ENCODE measurements at regions not wholly inside any gene's neighbourhood (a gene's known extent, or its start where the extent isn't known, plus 50 kb on each side); places are given as distances from the start of the nearest gene placed in this dataset.

DNA sequence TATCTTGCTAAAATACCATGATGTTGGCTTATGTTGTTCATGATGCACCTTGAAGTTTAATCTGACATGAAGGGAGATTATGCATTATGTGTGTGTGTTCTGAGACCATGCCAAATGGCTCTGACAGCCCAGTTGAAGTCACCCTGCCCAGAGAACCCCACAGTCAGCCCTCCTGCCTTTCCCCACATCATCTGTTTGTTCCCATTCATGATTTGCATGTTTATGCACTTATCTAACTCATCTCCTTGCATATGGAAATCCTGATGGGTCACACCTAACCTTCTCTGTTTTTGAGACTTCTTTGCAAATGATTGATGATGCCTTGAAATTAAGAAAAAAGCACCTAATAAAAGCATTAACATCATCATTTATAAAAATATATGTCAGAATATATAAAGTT, 752.2 kb downstream of the GALR1 start:
- Histone ChIP-seq H3K9ac (ENCODE audit: insufficient read depth, low read length) (no peak overlapping the region), H3K4me1 (ENCODE audit: control insufficient read depth, extremely low read depth, insufficient read depth, low read length) (no peaks in the 10 kb centered on the region), H3K36me3 (ENCODE audit: control insufficient read depth, insufficient read depth, low read length) (no peaks in the 10 kb centered on the region), H4K20me1 (ENCODE audit: control insufficient read depth, extremely low read depth, insufficient read depth, low read length) (no peaks in the 10 kb centered on the region), H3K27me3 (ENCODE audit: control insufficient read depth, insufficient read depth, low read length) (no peaks in the 10 kb centered on the region), H2AFZ (ENCODE audit: low read length) (no peak overlapping the region), H3K4me2 (ENCODE audit: extremely low read depth, insufficient read depth, low read length) (no peak overlapping the region), H3K9me3 (ENCODE audit: control insufficient read depth, insufficient read depth, low read depth, low read length) (no peaks in the 10 kb centered on the region), H3K27ac (ENCODE audit: insufficient read depth, low read length) (no peak overlapping the region), H3K4me3 (replicated peaks in 1 of 4; ENCODE audit: control extremely low read depth in 1 of 4, insufficient read depth in 1 of 4, low read depth in 3 of 4, low read length in 4 of 4) (no peak overlapping the region), H3K79me2 (ENCODE audit: control insufficient read depth, insufficient read depth, low read length) (no peaks in the 10 kb centered on the region)
- DNase-seq (ENCODE audit: low read depth in 2 of 2) = no peak
- TF ChIP-seq, protein P1, sequence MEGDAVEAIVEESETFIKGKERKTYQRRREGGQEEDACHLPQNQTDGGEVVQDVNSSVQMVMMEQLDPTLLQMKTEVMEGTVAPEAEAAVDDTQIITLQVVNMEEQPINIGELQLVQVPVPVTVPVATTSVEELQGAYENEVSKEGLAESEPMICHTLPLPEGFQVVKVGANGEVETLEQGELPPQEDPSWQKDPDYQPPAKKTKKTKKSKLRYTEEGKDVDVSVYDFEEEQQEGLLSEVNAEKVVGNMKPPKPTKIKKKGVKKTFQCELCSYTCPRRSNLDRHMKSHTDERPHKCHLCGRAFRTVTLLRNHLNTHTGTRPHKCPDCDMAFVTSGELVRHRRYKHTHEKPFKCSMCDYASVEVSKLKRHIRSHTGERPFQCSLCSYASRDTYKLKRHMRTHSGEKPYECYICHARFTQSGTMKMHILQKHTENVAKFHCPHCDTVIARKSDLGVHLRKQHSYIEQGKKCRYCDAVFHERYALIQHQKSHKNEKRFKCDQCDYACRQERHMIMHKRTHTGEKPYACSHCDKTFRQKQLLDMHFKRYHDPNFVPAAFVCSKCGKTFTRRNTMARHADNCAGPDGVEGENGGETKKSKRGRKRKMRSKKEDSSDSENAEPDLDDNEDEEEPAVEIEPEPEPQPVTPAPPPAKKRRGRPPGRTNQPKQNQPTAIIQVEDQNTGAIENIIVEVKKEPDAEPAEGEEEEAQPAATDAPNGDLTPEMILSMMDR (conservative IDR thresholded peaks at IDR 0.05 in 1 of 2, IDR thresholded peaks at IDR 0.05 in 1 of 2; ENCODE audit: low read depth in 1 of 2, low read length in 2 of 2) = no peak
- no peak for TF ChIP-seq EZH2 (IDR thresholded peaks at IDR 0.05; ENCODE audit: low read length, missing control alignments)

- no peaks in the 10 kb centered on the region for H3K27me3 ChIP-seq (ENCODE audit: control insufficient read depth, insufficient read depth, low read length)
- DNase-seq (ENCODE audit: low read depth in 2 of 2) = no peak
- no peak overlapping the region for H2AFZ ChIP-seq (ENCODE audit: low read length)
- no peaks in the 10 kb centered on the region for H3K79me2 ChIP-seq (ENCODE audit: control insufficient read depth, insufficient read depth, low read length)
- TF ChIP-seq, protein P1 (conservative IDR thresholded peaks at IDR 0.05 in 1 of 2, IDR thresholded peaks at IDR 0.05 in 1 of 2; ENCODE audit: low read depth in 1 of 2, low read length in 2 of 2) = no peak
- no peak for TF ChIP-seq EZH2 (IDR thresholded peaks at IDR 0.05; ENCODE audit: low read length, missing control alignments)
- no peak overlapping the region for H3K9ac ChIP-seq (ENCODE audit: insufficient read depth, low read length)
- H3K9me3 ChIP-seq (ENCODE audit: control insufficient read depth, insufficient read depth, low read depth, low read length) = peaks cover 2% of the 10 kb centered on the region
- no peaks in the 10 kb centered on the region for H3K36me3 ChIP-seq (ENCODE audit: control insufficient read depth, insufficient read depth, low read length)
- no peaks in the 10 kb centered on the region for H3K4me1 ChIP-seq (ENCODE audit: control insufficient read depth, extremely low read depth, insufficient read depth, low read length)
- H4K20me1 ChIP-seq (ENCODE audit: control insufficient read depth, extremely low read depth, insufficient read depth, low read length) = no peaks in the 10 kb centered on the region
- H3K27ac ChIP-seq (ENCODE audit: insufficient read depth, low read length) = no peak overlapping the region
- H3K4me3 ChIP-seq (replicated peaks in 1 of 4; ENCODE audit: control extremely low read depth in 1 of 4, insufficient read depth in 1 of 4, low read depth in 3 of 4, low read length in 4 of 4) = no peak overlapping the region
- H3K4me2 ChIP-seq (ENCODE audit: extremely low read depth, insufficient read depth, low read length) = no peak overlapping the region
Observed at GRCh38 chr18:78006006-78006773, 756.5 kb downstream of the GALR1 start.

DNA sequence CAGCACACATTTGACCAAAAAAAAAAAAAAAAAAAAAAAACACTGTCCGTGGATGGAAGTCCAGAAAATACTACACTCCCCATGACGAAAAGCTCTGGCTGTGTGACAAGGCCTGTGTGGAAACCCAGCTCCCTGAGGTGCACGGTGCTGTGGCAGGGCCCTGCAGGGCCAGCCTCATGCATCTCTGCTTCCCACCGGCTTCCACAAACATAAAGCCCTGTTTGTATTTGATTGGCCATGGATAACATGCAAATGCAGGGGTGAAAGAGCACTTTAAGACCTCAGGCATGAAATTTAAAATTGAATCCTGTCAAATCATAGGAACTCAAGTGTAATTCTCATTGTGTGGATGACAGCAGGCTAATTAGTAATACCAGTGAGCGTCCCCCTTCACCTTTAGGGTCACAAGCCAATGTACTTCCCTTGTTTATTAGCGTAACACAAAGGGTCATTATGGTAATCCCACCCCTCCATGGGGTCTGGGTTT, 757.2 kb downstream of the GALR1 start:
- TF ChIP-seq, protein P1 (conservative IDR thresholded peaks at IDR 0.05 in 1 of 2, IDR thresholded peaks at IDR 0.05 in 1 of 2; ENCODE audit: low read depth in 1 of 2, low read length in 2 of 2) = no peak
- no peak for TF ChIP-seq EZH2 (IDR thresholded peaks at IDR 0.05; ENCODE audit: low read length, missing control alignments)
- no peak overlapping the region for H3K4me2 ChIP-seq (ENCODE audit: extremely low read depth, insufficient read depth, low read length)
- H3K27me3 ChIP-seq (ENCODE audit: control insufficient read depth, insufficient read depth, low read length) = no peaks in the 10 kb centered on the region
- no peak overlapping the region for H3K27ac ChIP-seq (ENCODE audit: insufficient read depth, low read length)
- H3K9ac ChIP-seq (ENCODE audit: insufficient read depth, low read length) = no peak overlapping the region
- no peak for DNase-seq (ENCODE audit: low read depth in 2 of 2)
- peaks cover 2% of the 10 kb centered on the region for H3K9me3 ChIP-seq (ENCODE audit: control insufficient read depth, insufficient read depth, low read depth, low read length)
- no peak overlapping the region for H2AFZ ChIP-seq (ENCODE audit: low read length)
- no peaks in the 10 kb centered on the region for H3K79me2 ChIP-seq (ENCODE audit: control insufficient read depth, insufficient read depth, low read length)
- no peaks in the 10 kb centered on the region for H4K20me1 ChIP-seq (ENCODE audit: control insufficient read depth, extremely low read depth, insufficient read depth, low read length)
- H3K4me3 ChIP-seq (replicated peaks in 1 of 4; ENCODE audit: control extremely low read depth in 1 of 4, insufficient read depth in 1 of 4, low read depth in 3 of 4, low read length in 4 of 4) = no peak overlapping the region
- H3K36me3 ChIP-seq (ENCODE audit: control insufficient read depth, insufficient read depth, low read length) = no peaks in the 10 kb centered on the region
- H3K4me1 ChIP-seq (ENCODE audit: control insufficient read depth, extremely low read depth, insufficient read depth, low read length) = no peaks in the 10 kb centered on the region

Data from fibroblast of lung (primary cell).